Mesenchymal stem cell (in vitro differentiated cells and primary cell): ENCODE measurements at regions not wholly inside any gene's neighbourhood (a gene's known extent, or its start where the extent isn't known, plus 50 kb on each side); places are given as distances from the start of the nearest gene placed in this dataset.
"Not testable (repeated sequence)": the region's sequence is repeated elsewhere in the genome, so short reads cannot be mapped to it uniquely, and the experiment has no call there.

ENCODE experiments used
- DNase-seq: peaks from one replicate; pipeline ENCODE4 v3.0.0-alpha.2; 2013
- H2AFZ ChIP-seq: one replicate; pipeline ENCODE4 v1.6.1; 2013; ENCODE audit warnings: low read depth, mild to moderate bottlenecking, control low read depth, inconsistent platforms, low read length, moderate library complexity
- H2AK5ac ChIP-seq: 2 replicates; pipeline ENCODE4 v1.6.1; 2013; ENCODE audit warnings: low read length, moderate library complexity, mild to moderate bottlenecking, inconsistent platforms; ENCODE audit not compliant: severe bottlenecking
- H2BK120ac ChIP-seq: one replicate; pipeline ENCODE4 v1.6.1; 2013; ENCODE audit warnings: low read depth, mild to moderate bottlenecking, inconsistent platforms, low read length, moderate library complexity
- H2BK12ac ChIP-seq, 2 experiments: one replicate each; pipeline ENCODE4 v1.6.1; 2013; ENCODE audit warnings: inconsistent platforms in 2 of 2, low read length in 2 of 2, mild to moderate bottlenecking in 2 of 2, moderate library complexity in 2 of 2, control low read depth in 1 of 2
- H2BK15ac ChIP-seq: one replicate; pipeline ENCODE4 v1.6.1; 2013; ENCODE audit warnings: mild to moderate bottlenecking, low read depth, inconsistent platforms; ENCODE audit not compliant: poor library complexity, severe bottlenecking
- H2BK5ac ChIP-seq: 2 replicates; pipeline ENCODE4 v1.6.1; 2013; ENCODE audit warnings: low read depth, mild to moderate bottlenecking, low read length, control low read depth, inconsistent platforms; ENCODE audit not compliant: poor library complexity, severe bottlenecking
- H3K14ac ChIP-seq, 2 experiments: one replicate each; pipeline ENCODE4 v1.6.1; 2013; ENCODE audit warnings: inconsistent platforms in 2 of 2, low read length in 2 of 2, control low read depth in 1 of 2, mild to moderate bottlenecking in 1 of 2, moderate library complexity in 1 of 2
- H3K18ac ChIP-seq, 2 experiments: one replicate each; pipeline ENCODE4 v1.6.1; 2013; ENCODE audit warnings: inconsistent platforms in 2 of 2, low read length in 2 of 2, control low read depth in 1 of 2, low read depth in 1 of 2, mild to moderate bottlenecking in 1 of 2
- H3K23ac ChIP-seq, 2 experiments: one replicate each; pipeline ENCODE4 v1.6.1; 2013; ENCODE audit warnings: inconsistent platforms in 2 of 2, low read length in 2 of 2, mild to moderate bottlenecking in 2 of 2, moderate library complexity in 2 of 2, control low read depth in 1 of 2
- H3K27ac ChIP-seq: 2 replicates; pipeline ENCODE4 v1.5.1; 2013; ENCODE audit warnings: mild to moderate bottlenecking, moderate library complexity, low read length, control low read depth, inconsistent platforms; ENCODE audit not compliant: poor library complexity, severe bottlenecking
- H3K27me3 ChIP-seq, 2 experiments: 2 replicates each; pipeline versions ENCODE4 v1.6.1 to v1.7.0; 2013; ENCODE audit warnings: low read length in 2 of 2, mild to moderate bottlenecking in 2 of 2, moderate library complexity in 2 of 2, control low read depth in 1 of 2, inconsistent platforms in 1 of 2; ENCODE audit not compliant: control insufficient read depth in 1 of 2, insufficient read depth in 1 of 2
- H3K36me3 ChIP-seq, 2 experiments: 2 replicates each; pipeline versions ENCODE4 v1.6.1 to v1.7.0; 2013; ENCODE audit warnings: low read length in 2 of 2, control low read depth in 1 of 2, inconsistent platforms in 1 of 2, low read depth in 1 of 2, mild to moderate bottlenecking in 1 of 2; ENCODE audit not compliant: insufficient read depth in 2 of 2, control insufficient read depth in 1 of 2
- H3K4ac ChIP-seq, 2 experiments: one replicate each; pipeline ENCODE4 v1.6.1; 2013; ENCODE audit warnings: inconsistent platforms in 2 of 2, low read length in 2 of 2, mild to moderate bottlenecking in 2 of 2, moderate library complexity in 2 of 2, control low read depth in 1 of 2, low read depth in 1 of 2
- H3K4me1 ChIP-seq: 2 replicates; pipeline ENCODE4 v1.6.1; 2013; ENCODE audit warnings: low read depth, low read length, control low read depth; ENCODE audit not compliant: control insufficient read depth, insufficient read depth
- H3K4me2 ChIP-seq: 2 replicates; pipeline ENCODE4 v1.6.1; 2013; ENCODE audit warnings: low read length, mild to moderate bottlenecking, inconsistent platforms; ENCODE audit not compliant: poor library complexity, severe bottlenecking
- H3K4me3 ChIP-seq, 2 experiments: 2 replicates each; pipeline versions ENCODE4 v1.5.1 to v1.7.0; 2013; ENCODE audit warnings: low read length in 2 of 2, mild to moderate bottlenecking in 2 of 2, control low read depth in 1 of 2, low read depth in 1 of 2; ENCODE audit not compliant: insufficient read depth in 1 of 2
- H3K79me1 ChIP-seq: replicated peaks from 2 replicates; pipeline ENCODE4 v1.6.1; 2013; ENCODE audit warnings: mild to moderate bottlenecking, control low read depth, low read length, inconsistent platforms; ENCODE audit not compliant: poor library complexity, severe bottlenecking
- H3K9ac ChIP-seq: 2 replicates; pipeline ENCODE4 v1.7.0; 2013; ENCODE audit warnings: mild to moderate bottlenecking, low read length, moderate library complexity
- H3K9me3 ChIP-seq: 2 replicates; pipeline ENCODE4 v1.7.0; 2013; ENCODE audit warnings: mild to moderate bottlenecking, low read length; ENCODE audit not compliant: control insufficient read depth
- H4K8ac ChIP-seq: one replicate; pipeline ENCODE4 v1.6.1; 2013; ENCODE audit warnings: inconsistent platforms, mild to moderate bottlenecking, low read length, moderate library complexity
- H4K91ac ChIP-seq: one replicate; pipeline ENCODE4 v1.6.1; 2013; ENCODE audit warnings: mild to moderate bottlenecking, low read length, inconsistent platforms
- WGBS: methylation state at CpG from one replicate; pipeline ENCODE4 v1.1.7; 2013; ENCODE audit warnings: mixed read lengths; 5-methylcytosine and 5-hydroxymethylcytosine counted together

- H3K18ac ChIP-seq, H3K79me1 ChIP-seq, H3K4me3 ChIP-seq, H3K36me3 ChIP-seq, H2AK5ac ChIP-seq, H3K27me3 ChIP-seq, H3K27ac ChIP-seq, H2AFZ ChIP-seq, H2BK5ac ChIP-seq, H4K91ac ChIP-seq, DNase-seq, H3K4me1 ChIP-seq, H2BK12ac ChIP-seq, H3K14ac ChIP-seq, H3K9ac ChIP-seq, H4K8ac ChIP-seq, H3K23ac ChIP-seq, H2BK120ac ChIP-seq, H2BK15ac ChIP-seq, H3K4ac ChIP-seq, H3K4me2 ChIP-seq: not testable (repeated sequence)
- WGBS = 0% methylated on average over 1 of the region's 1 CpG
- peaks cover 15% of the 10 kb centered on the region for H3K9me3 ChIP-seq
Measured at GRCh38 chr9:115418181-115418580, 300.2 kb upstream of the TNC start.

- no peak overlapping the region for H3K4me2 ChIP-seq
- no peak overlapping the region for H2BK120ac ChIP-seq
- H4K8ac ChIP-seq = no peak overlapping the region
- H2BK15ac ChIP-seq = no peak overlapping the region
- H3K36me3 ChIP-seq = no peaks in the 10 kb centered on the region
- H3K9me3 ChIP-seq = peaks cover 15% of the 10 kb centered on the region
- H3K27ac ChIP-seq = no peak overlapping the region
- no peaks in the 10 kb centered on the region for H3K79me1 ChIP-seq
- H2AFZ ChIP-seq = no peak overlapping the region
- no peak overlapping the region for H2BK12ac ChIP-seq
- no peak overlapping the region for H3K23ac ChIP-seq
- no peak overlapping the region for H3K18ac ChIP-seq
- no peak overlapping the region for H3K4me3 ChIP-seq
- H3K14ac ChIP-seq = no peak overlapping the region
- H3K4me1 ChIP-seq = no peaks in the 10 kb centered on the region
- H2AK5ac ChIP-seq = no peak overlapping the region
- no peaks in the 10 kb centered on the region for H3K27me3 ChIP-seq
- WGBS = 84% methylated on average over 6 of the region's 6 CpGs
- H3K4ac ChIP-seq = no peak overlapping the region
- no peak overlapping the region for H2BK5ac ChIP-seq
- H3K9ac ChIP-seq = no peak overlapping the region
- no peak for DNase-seq
- H4K91ac ChIP-seq = no peak overlapping the region
Measured at GRCh38 chr9:115422932-115423440, 305.0 kb upstream of the TNC start.

- no peak for DNase-seq
- no peaks in the 10 kb centered on the region for H3K36me3 ChIP-seq
- no peaks in the 10 kb centered on the region for H3K79me1 ChIP-seq
- H3K23ac ChIP-seq = no peak overlapping the region
- H2AK5ac ChIP-seq = no peak overlapping the region
- H3K4me1 ChIP-seq = no peaks in the 10 kb centered on the region
- no peak overlapping the region for H2BK5ac ChIP-seq
- H4K91ac ChIP-seq = no peak overlapping the region
- no peak overlapping the region for H3K4ac ChIP-seq
- WGBS = 50% methylated on average over 2 of the region's 3 CpGs
- no peak overlapping the region for H3K4me3 ChIP-seq
- H3K18ac ChIP-seq = no peak overlapping the region
- H2BK12ac ChIP-seq = no peak overlapping the region
- H2AFZ ChIP-seq = no peak overlapping the region
- no peak overlapping the region for H2BK15ac ChIP-seq
- no peak overlapping the region for H3K27ac ChIP-seq
- peaks cover 15% of the 10 kb centered on the region for H3K9me3 ChIP-seq
- H3K4me2 ChIP-seq = no peak overlapping the region
- H4K8ac ChIP-seq = no peak overlapping the region
- no peaks in the 10 kb centered on the region for H3K27me3 ChIP-seq
- H3K14ac ChIP-seq = no peak overlapping the region
- no peak overlapping the region for H2BK120ac ChIP-seq
- H3K9ac ChIP-seq = no peak overlapping the region
Measured at GRCh38 chr9:115423646-115424045, 305.7 kb upstream of the TNC start.

GRCh38 chr9:115425601-115426000 lies 307.6 kb upstream of the TNC start:
- Histone ChIP-seq H4K8ac (no peak overlapping the region), H3K18ac (no peak overlapping the region), H3K27me3 (no peaks in the 10 kb centered on the region)

More at GRCh38 chr9:115425601-115426000, 307.6 kb upstream of the TNC start:
- DNase-seq = no peak
- Histone ChIP-seq H2BK120ac (no peak overlapping the region), H3K79me1 (no peaks in the 10 kb centered on the region), H3K4ac (no peak overlapping the region), H4K91ac (no peak overlapping the region), H2BK5ac (no peak overlapping the region), H2AK5ac (no peak overlapping the region), H3K9ac (no peak overlapping the region), H3K23ac (no peak overlapping the region), H2BK12ac (no peak overlapping the region), H3K14ac (no peak overlapping the region), H3K9me3 (peaks cover 7% of the 10 kb centered on the region), H3K4me1 (no peaks in the 10 kb centered on the region), H2AFZ (no peak overlapping the region), H2BK15ac (no peak overlapping the region), H3K4me3 (no peak overlapping the region), H3K36me3 (no peaks in the 10 kb centered on the region), H3K27ac (no peak overlapping the region), H3K4me2 (no peak overlapping the region)
